CD1c-positive myeloid dendritic cell (primary cell): ENCODE measurements at regions not wholly inside any gene's neighbourhood (a gene's known extent, or its start where the extent isn't known, plus 50 kb on each side); places are given as distances from the start of the nearest gene placed in this dataset.

ENCODE experiments used
- DNase-seq: peaks from one replicate; pipeline ENCODE4 v3.0.0-alpha.2; 2016; ENCODE audit errors: extremely low spot score

DNA sequence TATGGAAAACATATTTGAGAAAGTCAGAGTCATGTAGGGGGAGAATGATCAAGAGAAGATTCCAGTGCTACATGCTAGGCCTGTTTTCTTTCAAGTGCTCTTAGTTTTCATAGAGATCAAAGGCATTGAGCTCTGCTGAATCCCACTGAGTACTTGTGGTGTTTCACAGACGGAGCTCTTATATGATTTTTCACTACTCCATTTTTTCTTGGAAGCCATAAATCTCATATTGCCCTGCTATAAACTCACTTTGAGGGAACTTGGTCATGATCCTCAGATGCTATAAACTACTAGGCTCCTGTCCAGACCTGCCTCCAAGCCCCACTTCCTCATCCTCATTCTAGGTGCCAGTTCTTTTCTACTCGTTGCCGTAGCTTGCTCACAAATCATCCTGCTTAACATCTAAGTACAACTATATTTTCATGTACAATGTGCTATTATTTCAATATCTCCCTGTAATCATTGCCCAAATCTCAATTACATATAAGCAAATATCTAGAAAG lies 180.8 kb upstream of the CCDC179 start:
- DNase-seq: no peak

- no peak for DNase-seq
These were observed 198.4 kb upstream of the CCDC179 start for GRCh38 chr11:23058656-23059055.

DNA sequence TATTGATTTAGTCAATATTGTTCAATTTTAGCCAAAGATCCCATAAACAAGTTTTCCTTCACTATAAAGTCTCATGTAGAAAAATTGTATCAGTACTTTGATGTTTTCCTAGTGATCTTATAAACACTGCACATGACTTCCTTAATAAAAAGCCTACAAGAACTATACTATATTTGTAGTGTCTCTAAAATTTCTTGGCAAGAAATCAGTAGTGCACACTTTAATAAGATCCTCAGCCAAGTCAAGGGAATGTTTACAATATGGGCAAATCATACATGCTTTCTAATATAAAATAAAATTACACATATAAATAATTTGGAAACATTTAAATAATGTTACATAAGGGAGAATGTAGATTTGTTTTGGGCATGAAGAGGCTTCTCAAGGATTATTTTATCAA lies 203.0 kb upstream of the CCDC179 start:
- DNase-seq: no peak

DNA sequence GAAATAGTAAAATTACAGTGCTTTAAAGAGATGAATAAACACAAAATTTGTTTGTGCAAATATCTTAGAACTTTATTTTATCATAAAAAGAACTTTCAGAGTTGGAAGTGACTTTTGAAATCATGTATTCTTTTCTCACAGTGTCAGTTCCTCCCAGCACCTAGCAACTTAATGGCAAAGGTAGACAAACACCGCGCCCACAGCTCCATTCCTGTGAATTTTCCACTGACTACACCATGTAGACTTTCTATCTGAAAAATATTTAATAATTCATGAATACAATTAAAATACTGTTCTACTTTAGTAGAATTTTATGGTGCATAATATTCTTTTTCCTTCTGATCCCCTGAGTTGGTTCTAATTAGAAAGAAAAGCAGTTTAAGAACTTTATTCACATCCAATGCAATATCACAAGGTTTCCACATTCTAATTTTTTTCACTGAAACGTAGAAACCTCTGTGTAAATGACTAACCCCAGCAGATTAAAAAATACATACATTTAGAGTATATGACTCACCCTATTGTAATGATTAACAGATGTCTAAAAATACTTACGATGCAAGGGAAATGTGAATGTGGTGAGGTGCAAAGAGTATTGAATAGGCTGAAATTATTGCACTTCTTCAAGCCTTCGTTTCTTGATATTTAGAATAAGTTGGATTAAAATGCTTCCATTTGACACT lies 218.2 kb upstream of the CCDC179 start:
- no peak for DNase-seq

DNA sequence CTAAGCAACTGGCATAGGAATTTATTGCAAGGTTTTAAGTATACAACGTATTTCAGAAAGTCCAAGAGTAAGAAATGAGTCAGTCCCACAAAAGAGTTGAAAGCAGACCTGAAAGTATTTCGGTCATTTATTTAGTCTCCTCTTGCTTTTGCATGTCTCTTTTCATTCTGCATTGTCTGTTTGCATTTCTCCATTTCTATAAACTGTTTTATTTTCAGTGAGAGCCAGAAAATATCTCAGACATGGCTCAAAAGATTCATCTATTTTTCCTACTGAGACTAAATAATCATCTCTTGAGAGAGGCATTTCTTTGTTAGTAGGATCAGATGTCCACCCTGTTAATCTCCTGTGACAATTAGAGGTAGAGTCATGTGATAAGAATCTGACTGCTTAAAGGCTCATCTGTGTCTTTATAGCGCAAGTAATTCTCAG lies 219.1 kb upstream of the CCDC179 start:
- DNase-seq: no peak

- DNase-seq: no peak
These were observed 227.1 kb upstream of the CCDC179 start for GRCh38 chr11:23087407-23087806.

DNA sequence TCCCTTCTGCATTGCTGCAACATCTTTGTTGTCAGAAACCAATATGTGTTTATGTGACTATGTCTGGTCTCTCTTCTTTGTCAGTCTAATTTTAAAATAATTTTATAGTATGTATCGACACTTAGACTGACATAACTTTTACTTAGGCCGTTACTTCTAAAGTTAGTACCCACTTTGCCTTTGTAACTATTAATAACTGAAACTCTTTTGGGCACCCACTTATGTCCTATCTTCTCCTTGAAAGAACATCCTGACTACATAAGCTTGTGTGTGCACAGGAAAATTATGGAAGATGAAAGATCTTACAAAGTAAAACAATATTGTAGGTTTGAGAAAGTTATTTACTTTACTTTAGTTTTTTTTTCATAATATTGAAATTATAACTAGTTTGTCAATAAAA lies 230.4 kb upstream of the CCDC179 start:
- no peak for DNase-seq

GRCh38 chr11:23095650-23096189 lies 235.4 kb upstream of the CCDC179 start:
- no peak for DNase-seq

DNA sequence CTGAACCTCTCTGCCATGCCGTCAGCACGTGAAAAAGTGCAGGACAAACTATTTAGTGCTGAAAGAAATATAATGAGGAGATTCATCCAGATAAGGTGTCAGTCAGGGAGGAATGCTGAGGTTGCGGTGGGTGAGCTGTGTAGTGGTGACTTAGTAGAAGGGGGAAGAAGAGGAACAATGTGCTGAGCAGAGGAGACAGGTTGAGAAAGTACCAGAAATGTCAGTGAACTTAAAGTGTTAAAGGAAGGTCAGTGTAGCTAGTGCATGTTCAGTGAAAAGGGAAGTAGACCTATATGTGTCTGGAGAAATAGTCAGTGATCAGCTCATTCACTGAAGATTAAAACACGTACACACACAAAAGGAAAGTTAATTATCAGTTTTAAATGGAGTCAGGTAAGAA lies 237.6 kb upstream of the CCDC179 start:
- DNase-seq: no peak

DNA sequence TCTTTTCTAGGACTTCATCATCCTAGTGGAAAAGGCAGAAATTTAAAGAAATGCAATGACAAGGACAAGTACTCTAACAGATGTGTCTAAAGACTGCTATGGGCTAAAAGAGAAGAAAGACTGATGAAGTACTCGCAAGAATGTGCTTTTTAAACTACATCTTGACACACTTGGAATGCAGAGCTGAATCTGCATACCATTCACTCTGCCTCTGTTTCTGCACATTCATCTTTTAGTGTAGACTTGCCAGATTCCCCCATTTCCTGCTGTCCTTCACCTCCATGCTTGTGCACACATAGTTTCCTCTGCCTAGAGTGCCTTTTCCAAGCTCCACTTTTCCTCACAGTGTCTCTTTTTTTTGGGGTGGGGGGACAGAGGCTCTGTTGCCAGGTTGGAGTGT lies 239.0 kb upstream of the CCDC179 start:
- DNase-seq: no peak

DNA sequence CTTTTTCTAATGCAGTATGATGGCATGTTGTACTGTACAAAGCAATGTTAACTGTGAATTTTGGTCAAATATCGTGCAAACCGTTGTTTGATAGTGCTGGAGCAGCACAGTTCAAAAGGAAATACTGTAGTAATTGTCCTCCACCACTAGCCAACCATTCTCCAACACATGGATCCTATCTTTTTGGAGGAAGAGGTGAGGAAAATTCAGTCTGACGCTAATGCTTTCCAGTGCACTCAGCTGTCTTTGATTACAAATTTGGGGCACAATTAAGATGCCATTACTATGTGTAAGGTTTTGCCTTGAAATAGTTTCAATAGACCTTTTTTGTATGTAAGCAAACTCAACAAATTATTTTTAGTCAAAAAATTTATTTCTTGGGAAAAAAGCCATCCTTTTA lies 240.5 kb upstream of the CCDC179 start:
- DNase-seq: no peak

DNA sequence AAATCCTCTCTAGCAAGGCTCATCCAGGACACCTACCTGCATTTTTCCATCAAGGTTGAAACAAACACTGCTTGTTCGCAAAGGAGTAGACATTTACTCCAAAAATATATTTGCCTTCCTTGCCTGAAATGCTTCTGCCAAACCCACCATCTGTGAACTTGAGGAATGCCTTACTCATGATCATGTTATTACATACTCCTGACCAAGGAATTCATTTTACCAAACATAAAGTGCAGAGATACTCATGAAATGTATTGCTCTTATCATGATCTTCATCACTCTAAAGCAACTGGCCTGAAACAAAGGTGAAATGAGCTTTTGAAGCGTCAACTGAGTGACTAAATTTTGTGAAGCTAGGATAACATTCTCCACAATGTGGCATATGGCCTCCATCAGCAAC lies 243.1 kb upstream of the CCDC179 start:
- DNase-seq: no peak

DNA sequence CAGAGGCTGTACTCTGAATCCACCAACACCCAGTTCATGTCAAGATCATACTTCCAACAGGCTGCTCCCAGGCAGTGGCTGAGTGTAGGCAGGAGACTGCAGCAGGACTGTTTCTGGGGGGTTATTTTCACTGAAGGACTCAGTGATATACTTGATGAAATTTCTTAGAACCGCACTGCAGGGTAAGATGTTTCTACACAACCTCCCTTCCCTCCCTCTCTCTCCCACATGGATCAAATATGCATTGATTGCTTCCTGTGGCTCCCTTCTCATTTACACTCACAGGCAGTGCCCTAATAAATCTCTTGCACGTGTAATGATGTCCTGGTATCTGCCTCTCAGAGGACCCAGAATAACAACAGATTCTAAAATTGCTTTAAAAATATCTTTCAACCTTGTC lies 251.3 kb upstream of the CCDC179 start:
- no peak for DNase-seq

GRCh38 chr11:23112390-23112789 lies 252.1 kb upstream of the CCDC179 start:
- no peak for DNase-seq

GRCh38 chr11:23112987-23113886 lies 253.0 kb upstream of the CCDC179 start:
- no peak for DNase-seq

DNA sequence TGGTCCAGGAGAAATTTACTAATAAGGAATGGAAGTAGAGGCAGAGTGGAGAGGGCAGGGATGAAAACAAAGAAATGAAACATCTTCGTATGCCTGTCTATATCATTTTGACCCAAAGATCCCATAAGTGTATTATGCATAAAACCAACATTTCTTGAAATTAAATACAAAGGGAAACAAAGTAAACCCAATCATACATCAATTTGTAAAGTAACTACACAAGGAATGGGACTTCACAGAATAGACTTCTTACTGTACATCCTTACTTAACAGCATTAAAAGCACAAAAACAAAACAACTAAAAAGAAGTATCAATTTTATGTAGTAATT lies 253.6 kb upstream of the CCDC179 start:
- DNase-seq: no peak

DNA sequence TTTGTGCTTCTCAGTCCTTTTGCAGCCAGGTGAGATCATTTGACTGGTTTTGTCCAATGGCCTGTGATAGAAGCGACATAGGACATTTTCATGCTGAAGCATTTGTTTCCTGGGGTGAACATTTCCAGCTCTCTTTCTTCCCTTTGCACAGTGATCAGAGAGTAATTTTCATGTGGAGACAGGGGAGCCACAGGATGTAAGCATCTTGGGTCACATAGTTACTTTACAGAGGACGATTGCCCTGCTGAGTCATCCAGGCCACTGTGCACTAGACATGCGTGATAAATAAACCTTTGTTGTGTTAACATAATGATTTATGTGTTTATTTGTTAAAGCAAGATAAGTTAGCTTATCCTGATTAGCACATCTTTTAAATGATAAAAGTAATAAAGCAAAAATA lies 263.5 kb upstream of the CCDC179 start:
- DNase-seq: no peak

DNA sequence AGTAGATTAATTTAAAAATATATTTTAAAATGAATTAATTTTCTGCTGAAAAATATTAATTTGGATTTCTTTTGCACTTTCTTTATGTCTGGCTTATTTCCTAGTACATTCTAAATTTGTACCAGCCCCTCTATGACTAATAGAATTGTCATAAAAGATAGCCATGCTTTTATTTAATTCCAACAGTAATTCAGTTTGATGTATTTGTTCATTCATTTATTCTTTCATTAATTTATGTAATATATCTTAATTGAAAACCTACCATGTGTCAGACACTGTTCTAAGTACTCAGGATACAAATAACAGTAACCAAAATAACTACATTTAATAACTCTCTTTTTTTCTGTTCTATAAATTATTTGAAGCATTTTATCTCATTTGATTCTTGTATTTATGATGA lies 264.0 kb upstream of the CCDC179 start:
- DNase-seq: no peak

GRCh38 chr11:23124996-23125395 lies 264.7 kb upstream of the CCDC179 start:
- DNase-seq: no peak

DNA sequence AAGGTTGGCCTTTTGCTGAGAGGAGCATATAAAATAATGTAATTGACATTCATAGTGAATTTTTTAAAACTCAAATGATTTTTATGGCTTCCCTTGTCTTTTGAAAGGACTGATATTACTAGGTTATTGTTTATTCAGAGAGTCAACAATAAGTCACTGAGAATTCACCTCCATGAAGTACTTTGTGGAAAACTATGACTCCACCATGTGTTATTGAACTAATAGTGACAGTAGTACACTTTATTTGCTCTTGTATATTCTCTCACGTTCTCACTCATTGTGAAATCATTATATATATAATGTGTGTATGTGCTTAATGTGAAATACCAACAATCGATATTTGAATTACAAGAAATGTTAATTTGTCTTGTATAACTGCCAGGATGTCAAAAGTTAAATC lies 267.4 kb upstream of the CCDC179 start:
- DNase-seq: no peak

GRCh38 chr11:23134627-23135026 lies 274.4 kb upstream of the CCDC179 start:
- no peak for DNase-seq

GRCh38 chr11:23138761-23139160 lies 278.5 kb upstream of the CCDC179 start:
- DNase-seq: no peak

- no peak for DNase-seq
These were observed 282.7 kb upstream of the CCDC179 start for GRCh38 chr11:23143022-23143421.
